A673 (cell line): ENCODE measurements at regions not wholly inside any gene's neighbourhood (a gene's known extent, or its start where the extent isn't known, plus 50 kb on each side); places are given as distances from the start of the nearest gene placed in this dataset.

Experiments used
- BruUV-seq: library from RNA; stranded (reverse); fragments of 400-500 nt; replicated peaks from 2 replicates; lab custom pipeline; 2021; lab: Mats Ljungman, UMichigan
- CTCF ChIA-PET: fragments of 300-600 bp; sonication (Branson Sonifier 250); formaldehyde crosslinking; loops from one replicate; lab custom pipeline; 2022; ENCODE audit warnings: antibody characterized with exemption; lab: Charles Lee
- POLR2A ChIA-PET: fragments of 300-600 bp; sonication (Branson Sonifier 250); formaldehyde crosslinking; loops from one replicate; lab custom pipeline; 2022; ENCODE audit warnings: antibody characterized with exemption; ENCODE audit not compliant: low non-redundant PET; lab: Charles Lee
- DNase-seq: peaks from one replicate; pipeline ENCODE4 v3.0.0-alpha.2; 2015; ENCODE audit warnings: low spot score
- H3K27ac ChIP-seq: fragments of 200-600 bp; sonication (generic); 2 replicates; pipeline ENCODE4 v1.5.1; 2016; ENCODE audit warnings: mixed run types, low read depth, mild to moderate bottlenecking, mixed read lengths, antibody characterized with exemption, low read length; ENCODE audit not compliant: poor library complexity, severe bottlenecking
- H3K27me3 ChIP-seq: fragments of 200-600 bp; sonication (generic); replicated peaks from 2 replicates; pipeline ENCODE4 v1.6.1; 2017; ENCODE audit warnings: mixed run types, low read depth, mild to moderate bottlenecking, mixed read lengths, antibody characterized with exemption, low read length; ENCODE audit not compliant: insufficient read depth, poor library complexity
- H3K36me3 ChIP-seq: fragments of 200-600 bp; sonication (generic); 2 replicates; pipeline ENCODE4 v1.6.1; 2016; ENCODE audit warnings: mixed run types, mild to moderate bottlenecking, mixed read lengths, antibody characterized with exemption, low read length; ENCODE audit not compliant: insufficient read depth, poor library complexity, severe bottlenecking
- H3K4me1 ChIP-seq: fragments of 200-600 bp; sonication (generic); 2 replicates; pipeline ENCODE4 v1.6.1; 2017; ENCODE audit warnings: mixed run types, mild to moderate bottlenecking, mixed read lengths, antibody characterized with exemption, low read length; ENCODE audit not compliant: insufficient read depth, poor library complexity, severe bottlenecking
- H3K4me3 ChIP-seq: fragments of 200-600 bp; sonication (generic); 2 replicates; pipeline ENCODE4 v1.5.1; 2016; ENCODE audit warnings: low read depth, mixed run types, mild to moderate bottlenecking, mixed read lengths, low read length; ENCODE audit not compliant: poor library complexity, severe bottlenecking
- H3K9me3 ChIP-seq: fragments of 200-600 bp; sonication (generic); 2 replicates; pipeline ENCODE4 v1.6.1; 2016; ENCODE audit warnings: mixed run types, low read depth, mild to moderate bottlenecking, mixed read lengths, antibody characterized with exemption, low read length; ENCODE audit not compliant: poor library complexity, severe bottlenecking
- CTCF ChIP-seq: fragments of 300-800, 200-600 bp; sonication (generic); conservative IDR thresholded peaks from 2 replicates; pipeline ENCODE4 v1.5.1; 2017; ENCODE audit warnings: low read depth, mild to moderate bottlenecking, antibody characterized with exemption, low read length, moderate library complexity, mixed read lengths
- EZH2 ChIP-seq: fragments of 200-600 bp; sonication (generic); IDR thresholded peaks from 2 replicates; pipeline ENCODE4 v1.6.1; 2017; ENCODE audit warnings: borderline replicate concordance, low read depth, mild to moderate bottlenecking, mixed read lengths, antibody characterized with exemption, low read length; ENCODE audit not compliant: poor library complexity, severe bottlenecking
- intact Hi-C: fragments of 100-400 bp; cut with micrococcal nuclease; formaldehyde crosslinking; loops from one replicate; pipeline ENCODE4 v1.10.0; 2022; ENCODE audit not compliant: unreplicated experiment

GRCh38 chr2:239750045-239750835, 274.9 kb downstream of the NDUFA10 start:
- BruUV-seq = no TSS peak
- Histone ChIP-seq H3K4me1 (peaks cover 6% of the 10 kb centered on the region), H3K9me3 (no peaks in the 10 kb centered on the region), H3K4me3 (no peak overlapping the region), H3K27ac (no peak overlapping the region), H3K27me3 (no peaks in the 10 kb centered on the region), H3K36me3 (no peaks in the 10 kb centered on the region)
- DNase-seq = no peak
- ChIA-PET CTCF (no interaction called here), POLR2A (no interaction called here)
- intact Hi-C loops = no loop called here
- TF ChIP-seq EZH2 = no peak
- no peak for TF ChIP-seq CTCF

- DNase-seq = no peak
- Histone ChIP-seq H3K27ac (no peak overlapping the region), H3K36me3 (no peaks in the 10 kb centered on the region), H3K9me3 (no peaks in the 10 kb centered on the region), H3K4me3 (no peak overlapping the region), H3K4me1 (peaks cover 6% of the 10 kb centered on the region), H3K27me3 (no peaks in the 10 kb centered on the region)
- TF ChIP-seq CTCF = no peak
- no peak for TF ChIP-seq EZH2
- ChIA-PET CTCF (no interaction called here), POLR2A (no interaction called here)
- intact Hi-C loops = no loop called here
- no TSS peak for BruUV-seq
Measured at GRCh38 chr2:239749272-239749873, 275.8 kb downstream of the NDUFA10 start.

- CTCF ChIA-PET = no interaction called here
- no peak overlapping the region for H3K4me3 ChIP-seq
- POLR2A ChIA-PET = no interaction called here
- no peaks in the 10 kb centered on the region for H3K36me3 ChIP-seq
- no peaks in the 10 kb centered on the region for H3K9me3 ChIP-seq
- no peak for DNase-seq
- no peaks in the 10 kb centered on the region for H3K27me3 ChIP-seq
- no TSS peak for BruUV-seq
- H3K27ac ChIP-seq = no peak overlapping the region
- intact Hi-C loops = no loop called here
- H3K4me1 ChIP-seq = peaks cover 6% of the 10 kb centered on the region
- TF ChIP-seq EZH2 (no peak), CTCF (no peak)
Measured at GRCh38 chr2:239748811-239749210, 276.3 kb downstream of the NDUFA10 start.
